Bronchial epithelial cell (primary cell): ENCODE measurements at regions not wholly inside any gene's neighbourhood (a gene's known extent, or its start where the extent isn't known, plus 50 kb on each side); places are given as distances from the start of the nearest gene placed in this dataset.

Experiments used
- DNase-seq: peaks from one replicate; pipeline ENCODE4 v3.0.0-alpha.2; 2010; ENCODE audit warnings: low read depth
- FAIRE-seq: peaks from 2 replicates; lab custom pipeline; 2011; peaks lifted over from hg19 to GRCh38; lab: Jason Lieb, UNC
- H3K27me3 ChIP-seq: 2 replicates; pipeline ENCODE4 v1.5.1; 2011; ENCODE audit warnings: low read length; ENCODE audit not compliant: control insufficient read depth, insufficient read depth
- H3K36me3 ChIP-seq: 2 replicates; pipeline ENCODE4 v1.5.1; 2011; ENCODE audit warnings: low read length; ENCODE audit not compliant: control insufficient read depth, insufficient read depth
- H3K4me3 ChIP-seq: 2 replicates; pipeline ENCODE4 v1.5.1; 2011; ENCODE audit warnings: mild to moderate bottlenecking, low read depth, low read length, control low read depth
- CTCF ChIP-seq: IDR thresholded peaks from 2 replicates; pipeline ENCODE4 v1.5.1; 2011; ENCODE audit warnings: mild to moderate bottlenecking, moderate library complexity, low read length, control low read depth, inconsistent platforms; ENCODE audit not compliant: insufficient read depth, severe bottlenecking

- no peaks in the 10 kb centered on the region for H3K36me3 ChIP-seq
- FAIRE-seq = no peak
- no peak for DNase-seq
Observed at GRCh38 chr5:152801886-152802285, 396.8 kb upstream of the NMUR2 start.

GRCh38 chr5:152804179-152804578 is 399.1 kb upstream of the NMUR2 start:
- Histone ChIP-seq H3K27me3 (no peaks in the 10 kb centered on the region), H3K36me3 (no peaks in the 10 kb centered on the region), H3K4me3 (no peak overlapping the region)
- FAIRE-seq (no peak), DNase-seq (no peak)
- no peak for TF ChIP-seq CTCF

More at GRCh38 chr5:152801886-152802285, 396.8 kb upstream of the NMUR2 start:
- TF ChIP-seq CTCF = no peak
- Histone ChIP-seq H3K27me3 (no peaks in the 10 kb centered on the region), H3K4me3 (no peak overlapping the region)

GRCh38 chr5:152811988-152812387 is 406.9 kb upstream of the NMUR2 start:
- Histone ChIP-seq H3K36me3 (no peaks in the 10 kb centered on the region), H3K4me3 (no peak overlapping the region), H3K27me3 (no peaks in the 10 kb centered on the region)
- no peak for TF ChIP-seq CTCF
- DNase-seq = no peak
- FAIRE-seq = no peak

GRCh38 chr5:152813526-152813925 is 408.4 kb upstream of the NMUR2 start:
- DNase-seq (no peak), FAIRE-seq (no peak)
- TF ChIP-seq CTCF = no peak

GRCh38 chr5:152819891-152820290 is 414.8 kb upstream of the NMUR2 start:
- H3K36me3 ChIP-seq = no peaks in the 10 kb centered on the region
- no peak overlapping the region for H3K4me3 ChIP-seq
- DNase-seq (no peak), FAIRE-seq (no peak)
- H3K27me3 ChIP-seq = no peaks in the 10 kb centered on the region
- no peak for TF ChIP-seq CTCF

More at GRCh38 chr5:152813526-152813925, 408.4 kb upstream of the NMUR2 start:
- Histone ChIP-seq H3K36me3 (no peaks in the 10 kb centered on the region), H3K27me3 (no peaks in the 10 kb centered on the region), H3K4me3 (no peak overlapping the region)

- H3K4me3 ChIP-seq = no peak overlapping the region
- H3K27me3 ChIP-seq = no peaks in the 10 kb centered on the region
- no peak for FAIRE-seq
- no peak for TF ChIP-seq CTCF
- H3K36me3 ChIP-seq = no peaks in the 10 kb centered on the region
- no peak for DNase-seq
Observed at GRCh38 chr5:152824316-152824715, 419.2 kb upstream of the NMUR2 start.
